HG03460 (cell line): ENCODE measurements at regions not wholly inside any gene's neighbourhood (a gene's known extent, or its start where the extent isn't known, plus 50 kb on each side); places are given as distances from the start of the nearest gene placed in this dataset.

Source experiments
- ATAC-seq: cut with Tn5 transposase; IDR thresholded peaks from one replicate; pipeline ENCODE4 v1.9.1; 2021; ENCODE audit not compliant: unreplicated experiment

DNA sequence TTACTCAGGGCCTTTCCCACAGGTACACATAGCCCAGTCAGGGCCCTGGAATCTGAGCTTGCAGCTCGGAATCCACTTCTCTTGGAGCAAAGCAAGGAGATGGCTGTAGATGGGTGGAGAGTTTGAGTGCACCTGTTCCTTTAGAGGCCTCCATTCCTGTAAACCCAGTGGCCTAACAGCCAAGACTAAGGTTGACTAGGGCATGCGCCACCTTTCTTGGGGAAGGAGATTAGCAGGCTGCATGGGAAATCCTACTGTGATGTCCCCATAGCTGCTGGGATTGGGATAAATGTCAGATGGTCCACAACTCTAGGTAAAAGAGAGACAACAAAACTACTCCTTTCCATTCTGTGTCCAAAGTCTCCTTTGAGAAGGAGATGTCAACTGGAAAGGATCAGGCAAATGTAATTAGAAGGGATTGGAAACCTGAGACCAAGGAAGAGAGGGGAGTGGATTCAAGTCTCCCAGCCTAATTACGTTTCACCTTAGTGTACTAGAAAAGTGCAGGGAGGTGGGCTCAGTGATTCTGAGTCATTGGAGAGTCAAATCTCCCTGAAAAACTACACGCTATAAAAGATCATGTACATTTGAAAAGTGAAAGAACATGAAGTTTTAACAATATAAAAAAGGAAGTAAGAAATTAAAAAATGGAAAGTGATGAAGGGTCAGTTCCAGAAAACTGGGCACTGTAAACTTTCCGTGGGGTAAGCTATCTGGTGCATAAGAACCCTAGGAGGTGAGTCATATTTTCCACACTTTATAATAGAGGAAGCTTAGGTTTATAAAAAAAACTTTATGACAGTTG lies 104.2 kb downstream of the SEC61B start:
- ATAC-seq = no peak

DNA sequence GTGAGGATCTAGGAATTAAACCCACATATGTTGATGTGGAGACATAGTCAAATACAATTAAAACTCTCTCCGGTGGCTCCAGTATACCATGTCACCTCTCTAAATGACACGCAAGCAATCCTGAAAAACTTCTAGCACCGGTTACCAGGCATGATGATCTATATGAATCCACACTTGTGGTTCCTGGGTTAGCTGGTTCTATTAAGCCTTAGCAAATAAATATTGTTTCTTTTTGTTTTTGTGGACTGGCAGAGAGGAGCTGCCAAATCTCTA lies 104.8 kb downstream of the SEC61B start:
- ATAC-seq = no peak

DNA sequence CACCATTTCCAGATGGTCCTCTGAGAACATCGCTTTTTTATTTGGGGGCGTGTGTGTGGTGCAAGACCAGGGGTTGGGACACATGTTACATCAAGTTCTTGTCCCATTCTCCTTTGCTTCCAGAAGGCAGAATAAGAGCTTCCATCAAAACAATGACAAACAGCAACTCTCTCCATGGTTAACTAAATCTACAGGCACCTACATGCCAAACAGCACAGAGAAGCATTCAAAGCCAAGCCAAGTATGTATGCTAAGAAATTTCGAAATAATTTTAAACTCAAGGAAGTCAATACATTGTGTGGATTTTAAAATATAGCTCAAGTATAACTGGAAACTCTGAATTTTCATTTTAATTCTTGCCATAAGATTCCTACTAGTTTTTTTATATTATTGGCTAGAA lies 105.6 kb downstream of the SEC61B start:
- ATAC-seq = no peak

DNA sequence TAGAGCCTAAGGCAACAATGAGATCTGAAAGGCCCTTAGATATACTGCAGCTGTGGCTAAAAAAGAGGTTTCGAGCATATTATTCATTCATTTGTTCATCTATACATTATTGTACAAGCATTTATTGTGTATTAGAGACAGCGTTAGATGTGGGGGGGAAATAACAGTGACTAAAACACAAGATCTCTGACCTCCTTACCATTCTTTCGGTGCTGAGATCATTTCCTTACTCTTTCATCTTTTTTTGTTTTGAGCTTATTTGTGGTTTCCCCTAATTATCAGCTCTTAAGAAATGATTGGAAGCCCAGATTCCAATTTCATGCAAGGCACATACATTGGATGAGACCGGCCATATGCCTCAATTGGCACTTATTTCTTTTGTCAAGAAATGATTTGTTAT lies 113.2 kb downstream of the SEC61B start:
- ATAC-seq = no peak

DNA sequence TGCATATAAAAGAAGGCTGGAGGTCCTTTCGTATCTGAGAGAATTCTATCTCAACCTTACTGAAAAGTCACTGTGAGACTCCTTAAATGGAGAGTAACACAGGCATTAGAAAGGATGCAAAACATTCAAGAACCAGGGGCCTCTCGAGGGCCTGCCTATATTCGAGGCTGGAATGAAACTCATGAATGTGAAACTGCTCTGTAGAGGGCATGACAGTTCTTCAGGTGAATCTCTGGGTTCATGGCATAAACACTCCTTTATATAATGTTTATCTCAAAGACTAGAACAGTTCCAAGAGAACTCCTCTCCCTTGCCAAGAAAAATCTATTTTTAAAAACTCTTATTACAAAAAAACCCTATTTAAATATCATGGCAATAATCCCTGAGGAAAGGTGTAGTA lies 113.9 kb downstream of the SEC61B start:
- no peak for ATAC-seq

DNA sequence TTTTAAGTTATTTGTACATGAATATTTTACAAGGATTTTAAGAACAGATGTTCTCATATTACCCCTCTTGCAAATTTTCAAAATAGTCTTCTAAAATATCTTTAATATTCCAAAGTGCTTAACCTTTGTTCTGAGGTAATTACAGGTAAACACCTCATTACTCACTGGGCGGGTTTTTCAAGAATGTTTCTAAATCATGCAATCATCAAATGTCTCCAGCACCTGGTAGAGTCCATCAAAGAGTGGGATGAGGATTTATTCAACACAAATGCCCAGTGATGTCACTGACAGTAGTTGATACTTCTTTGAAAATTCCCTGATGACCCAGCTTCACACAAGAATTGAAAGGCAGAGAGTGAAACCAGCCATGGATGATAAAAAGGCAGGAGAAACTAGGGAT lies 114.4 kb downstream of the SEC61B start:
- no peak for ATAC-seq

DNA sequence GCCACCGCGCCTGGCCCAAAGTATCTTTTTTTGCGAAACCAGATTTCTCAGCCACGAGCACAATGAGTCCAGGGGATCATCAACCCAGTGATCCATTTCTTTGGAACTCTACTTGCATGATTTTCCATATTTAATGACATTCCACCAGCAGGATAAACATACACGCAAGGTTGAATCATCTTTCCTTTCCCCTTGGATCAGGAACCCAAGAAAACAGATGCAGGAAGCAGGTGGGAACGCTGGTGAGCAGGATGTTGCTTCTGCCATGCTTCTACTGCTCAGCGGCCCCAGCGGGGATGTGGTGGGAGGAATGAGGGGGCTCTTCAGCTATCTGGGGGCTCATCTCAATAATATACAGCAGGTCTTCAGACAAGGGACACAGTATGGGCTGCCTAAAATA lies 118.2 kb downstream of the SEC61B start:
- ATAC-seq = no peak

DNA sequence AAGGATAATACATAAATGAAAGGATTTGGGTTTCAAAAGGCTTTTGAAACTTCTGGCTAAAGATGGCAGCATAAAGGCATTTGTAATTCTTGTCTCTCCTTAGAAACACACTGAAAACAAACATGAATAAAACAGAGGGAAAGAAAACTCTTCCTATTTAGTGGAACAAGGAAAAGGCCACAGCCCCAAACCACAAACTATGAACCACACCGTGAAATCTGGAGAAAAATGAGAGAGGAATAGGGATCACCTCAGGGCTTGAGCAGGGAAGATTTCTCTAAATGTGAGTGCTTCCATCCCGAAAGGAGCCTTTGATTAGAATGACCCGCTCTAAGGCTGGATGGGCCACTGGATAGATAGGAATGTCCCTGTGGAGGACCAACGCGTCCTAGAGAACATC lies 119.6 kb downstream of the SEC61B start:
- no peak for ATAC-seq

DNA sequence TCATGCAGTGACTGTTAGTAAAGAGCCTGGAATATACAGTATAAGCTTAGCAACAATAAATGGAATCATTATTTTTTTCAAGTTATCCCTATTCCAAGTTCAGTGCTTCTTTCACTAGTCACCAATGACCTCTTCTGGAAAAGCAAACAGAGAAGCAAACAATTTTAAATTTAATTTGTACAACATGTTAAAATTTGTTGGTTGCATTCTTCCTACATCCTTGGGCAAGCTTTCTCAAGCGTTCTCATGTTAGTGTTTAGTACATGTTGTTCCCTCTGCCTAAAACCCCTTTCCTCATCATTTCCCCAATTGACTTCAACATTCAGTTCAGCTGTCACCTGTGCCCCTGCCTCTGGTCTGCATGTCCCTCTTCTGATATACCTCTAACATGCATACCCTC lies 123.4 kb downstream of the SEC61B start:
- no peak for ATAC-seq

DNA sequence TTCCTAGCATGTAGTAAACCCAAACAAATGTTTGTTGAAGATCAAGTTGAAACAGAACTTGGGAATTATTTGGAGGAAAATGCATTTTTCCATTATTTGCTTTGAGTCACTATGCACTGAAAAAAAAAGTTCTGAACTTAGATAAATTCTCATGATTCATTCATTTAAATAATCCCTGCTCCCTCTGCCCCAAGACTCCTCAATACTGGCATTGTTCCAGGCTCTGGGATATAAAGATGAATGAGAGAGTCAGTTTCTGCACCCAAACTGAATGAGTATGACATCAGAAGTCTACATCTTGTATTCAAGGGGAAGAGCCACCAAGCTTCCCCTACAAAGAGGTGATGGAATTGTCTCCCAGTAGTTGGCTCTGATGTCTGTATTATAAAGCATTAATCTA lies 123.9 kb downstream of the SEC61B start:
- no peak for ATAC-seq

DNA sequence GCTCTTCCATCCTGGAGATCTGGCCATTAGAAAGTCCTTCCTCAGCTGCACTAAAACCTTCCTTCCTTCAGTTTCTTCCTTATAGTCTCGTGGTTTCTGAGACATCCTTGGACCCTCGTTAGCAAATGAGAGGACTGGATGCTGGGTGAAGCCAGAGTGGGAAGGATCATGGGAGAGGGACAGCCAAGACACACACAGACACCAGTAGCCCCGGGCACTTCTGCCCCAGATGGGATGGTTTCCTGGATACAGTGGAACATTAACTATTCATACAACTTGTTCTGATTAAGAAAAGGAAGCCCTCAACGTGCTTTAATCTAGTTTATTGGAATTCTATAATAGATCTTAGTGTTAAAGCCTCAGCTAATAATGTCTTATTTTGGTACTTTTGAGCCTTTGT lies 125.5 kb downstream of the SEC61B start:
- no peak for ATAC-seq

DNA sequence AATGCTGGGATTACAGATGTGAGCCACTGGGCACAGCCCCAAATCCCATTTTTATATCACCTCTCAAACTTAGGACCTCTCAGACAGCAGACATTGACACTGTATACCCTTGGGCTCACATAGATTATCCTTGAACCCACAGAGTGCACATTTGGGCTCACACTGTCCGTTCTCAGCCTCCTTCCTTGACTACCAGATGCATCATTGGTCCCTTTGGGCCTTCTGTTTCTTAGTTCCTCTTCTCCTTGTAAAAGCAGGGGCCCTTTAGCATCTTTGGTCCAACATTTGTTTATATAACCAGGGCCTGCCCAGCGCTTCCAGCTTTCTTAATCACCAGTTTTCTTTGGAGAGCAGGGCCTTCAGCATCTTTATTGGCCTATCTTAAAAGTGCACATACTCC lies 126.2 kb downstream of the SEC61B start:
- no peak for ATAC-seq

DNA sequence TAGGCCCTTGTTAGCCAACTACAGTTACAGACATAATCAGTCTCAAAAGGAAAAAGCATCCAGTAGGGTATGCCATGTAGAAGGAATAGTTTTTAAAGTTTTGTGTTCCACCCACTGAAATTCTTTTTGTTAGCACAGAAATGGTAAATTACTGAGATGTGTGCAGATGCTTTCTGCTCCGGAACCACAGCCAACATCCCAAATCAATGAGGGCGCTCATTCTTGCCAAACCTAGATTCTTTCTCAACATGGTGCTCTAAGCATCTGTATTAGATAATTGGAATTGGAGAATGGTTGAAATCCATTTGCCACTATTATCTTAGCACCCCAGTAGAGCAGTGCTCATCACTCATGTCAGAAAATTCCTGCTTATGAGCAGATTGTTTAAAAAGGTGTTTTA lies 127.8 kb downstream of the SEC61B start:
- ATAC-seq = no peak

DNA sequence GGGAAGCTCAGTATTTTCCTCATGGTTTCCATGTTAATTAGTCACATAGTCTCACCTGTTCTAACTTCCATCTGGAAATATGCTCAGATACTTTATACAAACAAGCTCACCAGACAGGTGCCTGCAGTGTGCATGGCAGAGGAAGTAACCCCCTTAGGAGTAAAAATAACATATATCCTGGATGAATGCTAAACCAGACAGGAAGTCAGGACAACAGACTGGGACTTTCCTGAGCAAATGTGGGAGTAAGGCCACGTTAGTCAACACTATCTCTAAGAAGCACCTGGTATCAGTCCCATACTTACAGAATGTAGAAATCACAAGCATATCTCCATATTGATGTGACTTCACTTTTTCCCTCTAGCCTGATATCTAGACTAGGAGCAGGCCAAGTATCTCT lies 128.4 kb downstream of the SEC61B start:
- ATAC-seq = no peak

DNA sequence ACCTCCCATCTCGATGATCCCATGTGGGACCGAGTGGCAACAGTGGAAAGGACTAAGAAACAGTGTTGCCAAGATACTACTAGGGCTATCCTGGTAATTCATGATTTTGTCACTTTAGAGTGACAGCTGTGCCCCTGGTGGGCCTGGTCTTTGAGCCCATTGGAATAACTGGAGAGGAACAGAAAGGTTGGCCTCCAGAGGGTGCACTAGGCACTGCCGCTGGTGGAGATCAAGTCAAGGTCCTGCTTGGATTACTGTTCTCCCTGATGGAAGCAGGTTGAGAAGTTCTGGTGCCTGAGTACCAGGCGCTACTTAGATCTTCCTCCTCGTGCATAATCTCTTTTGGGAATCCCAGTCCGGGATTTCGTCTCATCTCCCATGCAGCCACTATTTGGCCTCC lies 129.6 kb downstream of the SEC61B start:
- no peak for ATAC-seq

DNA sequence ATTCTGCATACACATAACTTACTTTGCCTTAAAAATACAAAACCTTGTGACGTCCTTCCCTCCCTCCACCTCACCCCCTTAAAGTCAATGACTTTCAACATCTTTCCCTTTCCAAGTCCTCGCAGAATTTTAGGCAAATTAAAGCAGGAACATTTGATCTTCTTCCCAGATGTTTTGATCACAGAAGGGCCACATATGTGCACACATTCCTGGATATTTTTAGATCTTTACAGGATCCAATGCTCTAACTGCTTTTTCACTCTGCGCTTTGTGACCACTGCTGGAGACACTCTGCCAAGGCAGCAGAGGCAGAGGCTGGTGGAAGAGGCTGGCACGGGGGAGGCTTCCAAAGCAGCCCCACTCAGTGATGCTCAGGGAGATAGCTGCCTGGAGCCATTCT lies 130.7 kb downstream of the SEC61B start:
- no peak for ATAC-seq

DNA sequence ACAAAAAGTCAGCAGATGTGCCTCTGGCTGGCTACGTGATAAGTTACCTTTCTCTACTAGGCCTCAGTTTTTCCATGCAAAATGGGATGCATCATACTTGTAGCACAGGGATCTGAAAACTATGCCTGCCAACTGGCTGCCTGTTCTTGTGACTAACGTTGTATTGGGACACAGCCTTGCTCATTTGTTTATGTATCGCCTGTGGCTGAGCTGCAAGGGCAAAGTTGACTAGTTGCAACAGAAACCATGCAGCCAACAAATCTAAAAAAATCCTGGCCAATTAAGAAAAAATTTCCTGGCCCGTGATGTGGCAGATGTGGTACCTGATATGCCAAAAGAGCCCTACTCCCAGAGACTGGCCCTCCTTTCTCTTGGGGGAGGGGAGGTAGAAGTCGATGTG lies 131.3 kb downstream of the SEC61B start:
- ATAC-seq = no peak

DNA sequence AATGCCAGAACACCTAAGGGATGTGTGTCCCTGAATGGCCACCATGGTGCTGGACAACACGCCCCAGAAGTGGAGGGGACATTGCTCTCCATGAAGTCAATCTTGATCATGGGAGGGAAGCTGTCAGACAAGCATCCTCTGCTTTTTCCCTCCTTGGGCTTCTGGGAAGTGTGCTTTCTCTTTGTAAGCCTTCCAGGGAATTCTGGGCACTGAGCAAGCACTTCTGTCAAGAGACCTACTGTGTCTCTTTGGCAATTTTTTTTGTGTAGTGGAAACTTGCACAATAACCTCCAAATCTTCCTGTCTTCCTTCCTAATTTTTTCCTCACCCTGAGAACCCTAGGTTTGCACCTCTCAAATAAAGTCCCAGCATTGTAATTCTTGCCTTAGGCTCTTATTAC lies 132.0 kb downstream of the SEC61B start:
- no peak for ATAC-seq

DNA sequence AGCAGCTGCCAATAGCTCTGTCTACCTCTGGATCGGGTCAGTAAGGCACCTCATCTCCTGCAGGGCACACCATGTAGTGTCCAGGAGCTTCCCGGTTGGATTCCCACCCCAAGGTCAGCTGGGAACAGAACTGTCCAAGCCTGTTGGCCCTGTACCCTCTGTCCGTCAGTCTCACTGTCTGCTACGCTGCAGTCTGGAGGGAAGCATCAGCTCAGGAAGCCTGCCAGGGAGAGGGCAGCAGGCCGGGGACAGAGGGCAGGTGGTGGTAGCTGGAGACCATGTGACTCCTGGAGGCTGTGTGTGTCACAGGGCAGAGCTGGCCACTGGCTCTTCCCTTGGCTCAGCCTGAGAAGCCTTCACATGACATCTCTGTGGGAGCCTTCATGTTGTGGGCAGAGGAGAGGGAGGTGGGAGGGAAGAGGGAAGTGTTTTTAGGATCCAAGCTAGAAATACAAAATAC lies 134.5 kb downstream of the SEC61B start:
- ATAC-seq = no peak

DNA sequence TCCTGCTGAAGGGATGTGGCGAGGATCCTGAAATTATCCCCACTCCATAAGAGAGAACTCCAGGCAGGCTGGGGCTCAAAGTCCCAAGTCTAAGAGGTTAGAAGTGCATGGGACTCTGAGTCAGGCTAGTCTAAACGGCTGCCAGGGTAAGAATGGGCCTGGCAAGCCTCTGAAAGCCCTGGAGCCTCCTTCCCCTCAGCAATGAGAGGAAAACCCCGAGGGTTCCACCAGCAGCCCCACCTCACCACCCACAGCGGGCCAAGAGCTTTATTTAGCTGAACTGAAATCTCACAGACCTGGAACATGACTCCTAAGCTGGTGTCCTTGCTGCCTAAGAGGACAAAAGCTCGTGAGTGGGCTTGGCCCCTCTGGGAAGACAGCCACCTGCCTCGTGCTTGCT lies 135.5 kb downstream of the SEC61B start:
- no peak for ATAC-seq

DNA sequence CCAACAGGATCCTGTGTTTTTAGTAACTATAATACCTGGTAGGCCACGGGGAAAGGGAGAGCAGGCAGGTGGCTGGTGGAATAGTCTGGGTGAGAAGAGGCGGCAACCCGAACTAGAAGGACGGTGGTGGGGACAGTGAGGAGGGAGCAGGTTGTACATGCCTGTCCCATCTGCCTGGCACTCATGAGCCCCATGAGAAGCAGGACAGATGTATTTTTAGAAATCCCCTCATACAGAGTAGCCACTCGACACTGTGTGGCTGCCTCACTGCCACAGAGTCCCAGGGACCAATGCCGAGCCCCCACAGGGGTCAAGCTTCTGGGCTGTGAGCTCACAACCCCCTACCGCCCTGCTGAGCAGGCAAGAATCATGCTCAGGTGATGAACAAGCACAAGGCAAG lies 136.6 kb downstream of the SEC61B start:
- no peak for ATAC-seq

DNA sequence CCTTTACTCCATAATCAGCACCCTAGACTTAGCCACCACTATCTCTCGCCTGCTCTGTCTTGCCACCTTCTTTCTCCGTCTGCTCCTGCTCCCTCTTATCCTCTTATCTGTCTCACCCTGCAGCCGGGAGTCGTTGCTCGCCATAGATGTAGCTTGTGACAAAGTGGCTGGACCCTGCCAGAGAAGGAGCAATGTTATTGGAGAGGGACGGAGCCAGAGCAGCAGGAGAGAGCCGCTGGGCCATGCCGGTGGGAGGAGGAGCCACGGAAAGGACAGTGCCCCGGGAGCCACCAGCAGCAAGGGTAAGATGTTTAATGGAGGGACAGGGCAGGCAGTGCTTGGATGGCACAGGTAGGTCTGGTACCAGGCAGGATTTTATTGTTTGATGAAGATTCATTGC lies 137.3 kb downstream of the SEC61B start:
- no peak for ATAC-seq

DNA sequence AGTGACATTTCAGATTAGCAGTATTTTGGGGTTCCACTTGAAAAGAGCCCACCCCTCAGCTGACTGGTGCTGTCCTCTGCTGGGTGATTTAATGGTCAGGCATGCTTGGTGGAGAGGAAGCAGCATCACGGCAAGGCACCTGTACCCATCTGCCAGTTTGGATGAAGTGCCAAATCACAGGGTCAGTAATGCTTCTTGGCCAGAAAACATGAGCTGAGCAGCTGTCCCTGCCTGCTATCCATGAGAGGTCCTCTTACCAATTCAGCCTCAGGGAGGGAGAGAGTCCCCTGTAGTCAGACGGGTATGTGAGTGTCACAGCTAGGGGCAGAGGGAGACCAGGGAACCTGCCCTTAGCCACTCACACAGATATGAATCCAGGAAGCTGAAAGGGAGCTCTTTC lies 137.9 kb downstream of the SEC61B start:
- ATAC-seq = no peak

DNA sequence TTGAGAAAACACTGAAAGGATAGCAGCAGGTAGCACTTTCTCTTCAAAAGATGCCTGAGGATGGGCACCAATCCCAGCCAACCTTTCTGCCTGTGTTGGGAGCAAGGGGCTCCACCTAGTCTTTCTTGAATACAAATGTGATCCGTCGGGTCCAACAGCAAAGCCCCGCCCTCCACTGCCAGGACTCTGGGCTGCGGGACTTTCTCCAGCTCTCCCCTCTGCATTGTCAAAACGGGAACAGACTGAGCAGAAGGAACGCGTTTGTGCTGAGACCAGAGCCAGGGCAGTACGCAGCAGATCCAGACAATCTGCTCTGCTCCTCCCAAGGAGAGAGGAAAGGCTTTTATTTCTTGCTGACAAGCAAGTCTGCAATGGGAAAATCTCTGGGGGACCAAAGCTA lies 139.7 kb downstream of the SEC61B start:
- no peak for ATAC-seq
